IPS-15b (cell line): ENCODE measurements at regions not wholly inside any gene's neighbourhood (a gene's known extent, or its start where the extent isn't known, plus 50 kb on each side); places are given as distances from the start of the nearest gene placed in this dataset.

Experiments
- H3K27me3 ChIP-seq: one replicate; pipeline ENCODE4 v1.6.1; 2013; ENCODE audit warnings: low read length; ENCODE audit not compliant: control insufficient read depth, insufficient read depth
- H3K36me3 ChIP-seq: one replicate; pipeline ENCODE4 v1.6.1; 2013; ENCODE audit warnings: low read length; ENCODE audit not compliant: control insufficient read depth, insufficient read depth
- H3K4me1 ChIP-seq: one replicate; pipeline ENCODE4 v1.6.1; 2013; ENCODE audit warnings: mild to moderate bottlenecking, low read length; ENCODE audit not compliant: control insufficient read depth, insufficient read depth
- H3K4me3 ChIP-seq: one replicate; pipeline ENCODE4 v1.5.1; 2013; ENCODE audit warnings: low read depth, low read length
- H3K9ac ChIP-seq: one replicate; pipeline ENCODE4 v1.6.1; 2013; ENCODE audit warnings: low read depth, mild to moderate bottlenecking, low read length
- H3K9me3 ChIP-seq: one replicate; pipeline ENCODE4 v1.6.1; 2013; ENCODE audit warnings: mild to moderate bottlenecking, low read length; ENCODE audit not compliant: control insufficient read depth, insufficient read depth

DNA sequence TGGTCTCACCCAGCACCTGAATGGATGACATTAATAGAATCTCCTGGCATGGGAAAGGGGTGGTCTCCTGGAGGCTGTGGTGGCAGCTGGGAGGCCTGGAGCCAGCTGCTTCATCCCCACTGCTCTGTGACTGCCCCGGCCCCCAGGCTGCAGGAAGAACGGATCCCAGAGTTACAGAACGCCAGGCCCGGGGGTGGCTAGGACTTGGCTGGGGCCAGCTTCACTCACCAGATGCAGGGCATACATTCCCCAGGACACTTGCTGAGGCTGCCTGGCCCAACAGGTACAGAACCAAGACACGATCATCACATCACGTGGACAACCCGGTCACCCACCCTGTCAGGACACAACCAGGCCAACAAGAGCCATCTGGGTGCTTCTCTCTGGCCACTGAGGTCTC, 178.6 kb upstream of the SALL3 start:
- no peaks in the 10 kb centered on the region for H3K27me3 ChIP-seq
- H3K9ac ChIP-seq: no peak overlapping the region

DNA sequence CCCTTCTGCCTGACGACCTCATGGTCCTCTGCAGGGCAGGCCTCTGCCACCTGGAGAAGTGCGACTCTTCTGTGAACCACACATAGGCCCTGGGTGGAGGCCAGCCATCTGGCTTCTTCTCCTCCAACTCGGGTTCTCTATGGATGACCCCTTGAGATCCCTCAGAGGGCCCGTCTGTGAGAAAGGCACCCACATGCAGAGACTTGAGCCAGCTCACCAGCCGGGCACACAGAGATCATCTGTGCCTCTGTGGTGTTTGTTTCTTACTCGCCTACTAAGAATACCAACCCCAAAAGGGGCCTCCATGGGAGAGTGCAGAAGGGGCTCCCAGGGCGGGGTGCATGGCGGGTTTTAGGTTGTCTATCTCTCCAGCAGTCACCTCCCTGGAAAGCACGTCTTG, 176.5 kb upstream of the SALL3 start:
- Histone ChIP-seq H3K9me3 (no peaks in the 10 kb centered on the region), H3K4me1 (no peaks in the 10 kb centered on the region), H3K4me3 (no peak overlapping the region), H3K27me3 (no peaks in the 10 kb centered on the region), H3K36me3 (no peaks in the 10 kb centered on the region), H3K9ac (no peak overlapping the region)

More for the DNA sequence above, 178.6 kb upstream of the SALL3 start:
- no peaks in the 10 kb centered on the region for H3K4me1 ChIP-seq
- no peaks in the 10 kb centered on the region for H3K36me3 ChIP-seq
- H3K4me3 ChIP-seq: no peak overlapping the region
- H3K9me3 ChIP-seq: no peaks in the 10 kb centered on the region

DNA sequence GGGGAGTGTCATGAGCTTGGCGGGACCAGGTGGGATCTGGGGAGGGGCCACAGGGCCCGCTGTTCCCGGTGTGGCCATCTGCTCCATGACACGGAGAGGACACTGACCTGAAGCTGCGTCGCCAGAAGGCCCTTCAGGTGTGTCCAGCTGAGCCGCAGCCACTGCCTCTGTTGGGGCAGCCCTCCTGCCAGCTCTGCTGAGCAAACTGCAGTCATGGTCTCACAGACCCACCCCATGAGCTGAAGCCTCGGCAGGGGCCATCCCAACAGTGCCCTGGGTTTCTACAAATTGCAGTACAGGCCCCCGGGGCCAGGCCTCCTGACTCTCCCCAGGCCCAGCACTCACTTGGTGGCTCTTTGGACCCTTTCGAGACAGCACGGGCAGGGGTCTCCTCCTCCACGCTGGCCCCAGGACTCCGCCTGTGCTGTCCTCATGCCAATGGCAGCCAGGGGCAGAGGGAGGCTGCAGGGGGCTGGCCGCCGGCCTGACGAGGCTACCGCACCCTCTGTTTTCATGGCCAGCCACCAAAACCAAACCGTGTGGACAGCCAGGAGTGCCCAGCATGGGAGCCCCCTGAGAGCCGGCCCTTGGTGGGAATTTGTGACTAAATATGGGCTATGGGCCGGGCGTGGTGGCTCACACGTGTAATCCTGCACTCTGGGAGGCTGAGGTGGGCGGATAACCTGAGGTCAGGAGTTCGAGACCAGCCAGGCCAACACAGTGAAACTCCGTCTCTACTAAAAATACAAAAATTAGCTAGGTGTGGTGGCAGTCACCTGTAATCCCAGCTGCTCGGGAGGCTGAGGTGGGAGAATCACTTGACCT, 175.2 kb upstream of the SALL3 start:
- H3K4me1 ChIP-seq: no peaks in the 10 kb centered on the region
- H3K4me3 ChIP-seq: no peak overlapping the region
- H3K9me3 ChIP-seq: no peaks in the 10 kb centered on the region
- no peak overlapping the region for H3K9ac ChIP-seq
- no peaks in the 10 kb centered on the region for H3K27me3 ChIP-seq
- no peaks in the 10 kb centered on the region for H3K36me3 ChIP-seq

DNA sequence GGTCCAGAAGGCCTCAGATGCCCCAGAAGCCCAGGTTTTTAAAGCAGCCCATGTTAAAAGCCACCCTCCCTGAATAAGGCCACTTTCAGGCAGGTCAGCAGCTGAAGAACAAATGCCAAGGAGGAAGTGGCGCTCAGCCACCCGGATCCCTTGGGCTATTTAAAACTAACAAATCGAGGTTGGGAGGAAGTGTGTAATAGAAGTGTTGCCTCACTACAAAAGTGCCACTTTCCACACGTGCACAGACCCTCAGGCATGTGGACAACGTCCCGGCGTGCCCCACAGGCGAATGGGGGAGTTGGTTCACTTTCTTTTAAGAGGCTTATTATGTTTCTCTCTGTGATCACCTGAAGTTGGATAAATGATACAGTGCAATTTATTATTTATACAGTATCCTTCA, 173.8 kb upstream of the SALL3 start:
- H3K9me3 ChIP-seq: no peaks in the 10 kb centered on the region
- H3K9ac ChIP-seq: no peak overlapping the region
- no peaks in the 10 kb centered on the region for H3K27me3 ChIP-seq
- H3K4me3 ChIP-seq: no peak overlapping the region
- H3K4me1 ChIP-seq: no peaks in the 10 kb centered on the region
- no peaks in the 10 kb centered on the region for H3K36me3 ChIP-seq

DNA sequence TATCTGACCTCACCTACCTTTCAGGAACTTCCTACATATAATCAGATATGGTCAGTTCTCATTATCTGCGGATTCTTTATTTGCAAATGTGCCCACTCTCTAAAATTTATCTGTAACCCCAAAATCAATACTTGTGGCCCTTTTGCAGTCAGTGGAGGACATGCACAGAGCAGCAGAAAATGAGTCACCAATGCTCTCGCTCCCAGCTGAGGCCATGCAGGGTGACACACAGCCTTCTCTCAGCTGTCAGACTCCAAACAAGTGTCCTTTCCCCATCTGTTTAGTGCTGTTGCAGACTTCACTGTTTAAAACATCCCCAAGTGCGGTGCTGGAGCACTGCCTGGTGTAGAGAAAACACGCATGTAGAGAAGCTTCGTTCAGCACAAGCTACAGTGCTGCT, 171.9 kb upstream of the SALL3 start:
- no peak overlapping the region for H3K9ac ChIP-seq
- H3K36me3 ChIP-seq: no peaks in the 10 kb centered on the region
- H3K27me3 ChIP-seq: no peaks in the 10 kb centered on the region
- H3K4me1 ChIP-seq: no peaks in the 10 kb centered on the region
- H3K9me3 ChIP-seq: no peaks in the 10 kb centered on the region
- H3K4me3 ChIP-seq: no peak overlapping the region

DNA sequence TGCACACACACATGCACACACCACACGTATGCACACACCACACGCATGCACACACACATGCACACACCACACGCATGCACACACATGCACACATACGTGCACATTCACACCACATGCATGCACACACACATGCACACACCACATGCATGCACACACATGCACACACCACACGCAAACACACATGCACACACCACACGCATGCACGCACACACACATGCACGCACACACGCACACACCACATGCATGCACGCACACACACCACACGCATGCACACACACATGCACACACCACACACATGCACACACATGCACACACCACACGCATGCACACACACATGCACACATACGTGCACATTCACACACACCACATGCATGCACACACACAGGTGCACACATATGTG, 169.8 kb upstream of the SALL3 start:
- H3K9ac ChIP-seq: no peak overlapping the region
- H3K9me3 ChIP-seq: no peaks in the 10 kb centered on the region
- no peaks in the 10 kb centered on the region for H3K36me3 ChIP-seq
- peaks cover 9% of the 10 kb centered on the region for H3K4me1 ChIP-seq
- H3K4me3 ChIP-seq: no peak overlapping the region
- H3K27me3 ChIP-seq: no peaks in the 10 kb centered on the region

DNA sequence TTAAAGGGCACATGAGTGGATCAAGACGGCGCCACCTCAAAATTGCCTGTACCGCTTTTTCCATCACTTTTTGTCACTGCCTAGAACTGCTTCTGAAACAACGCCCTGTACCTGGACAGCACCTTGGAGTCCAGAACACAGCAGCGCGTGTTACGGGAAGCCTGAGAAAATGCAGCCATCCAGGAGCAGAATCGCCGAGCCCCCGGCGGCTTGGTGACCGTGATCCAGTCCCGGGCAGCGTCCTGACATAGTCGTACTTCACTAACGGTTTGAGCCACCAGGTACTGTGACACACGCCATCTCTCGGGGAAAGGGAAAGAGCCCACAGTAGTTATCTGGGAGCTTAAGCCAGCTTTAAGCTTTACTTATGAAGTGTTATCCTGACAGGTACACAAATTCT, 168.9 kb upstream of the SALL3 start:
- no peaks in the 10 kb centered on the region for H3K27me3 ChIP-seq
- no peaks in the 10 kb centered on the region for H3K9me3 ChIP-seq
- no peak overlapping the region for H3K9ac ChIP-seq
- peaks cover 9% of the 10 kb centered on the region for H3K4me1 ChIP-seq
- H3K36me3 ChIP-seq: no peaks in the 10 kb centered on the region
- no peak overlapping the region for H3K4me3 ChIP-seq

DNA sequence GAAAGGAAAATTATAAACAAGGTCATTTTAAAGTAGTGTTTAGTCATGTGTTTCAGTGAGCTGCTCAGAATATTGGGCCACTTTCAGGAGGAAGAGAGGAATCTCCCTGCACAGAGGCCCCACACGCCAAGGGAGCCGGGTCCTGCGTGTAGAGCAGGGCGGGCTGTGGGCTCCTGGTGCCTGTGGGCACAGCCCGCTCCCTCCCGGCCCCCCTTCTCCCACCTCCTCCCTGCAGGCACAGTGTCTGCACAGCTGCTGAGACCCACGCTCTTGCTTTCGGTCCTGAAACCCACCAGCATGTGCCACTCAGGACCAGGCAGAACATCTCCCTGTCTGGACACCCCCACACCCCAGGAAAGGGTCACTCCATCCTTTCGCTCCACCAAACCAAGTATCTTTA, 167.6 kb upstream of the SALL3 start:
- no peak overlapping the region for H3K4me3 ChIP-seq
- no peaks in the 10 kb centered on the region for H3K9me3 ChIP-seq
- no peak overlapping the region for H3K9ac ChIP-seq

DNA sequence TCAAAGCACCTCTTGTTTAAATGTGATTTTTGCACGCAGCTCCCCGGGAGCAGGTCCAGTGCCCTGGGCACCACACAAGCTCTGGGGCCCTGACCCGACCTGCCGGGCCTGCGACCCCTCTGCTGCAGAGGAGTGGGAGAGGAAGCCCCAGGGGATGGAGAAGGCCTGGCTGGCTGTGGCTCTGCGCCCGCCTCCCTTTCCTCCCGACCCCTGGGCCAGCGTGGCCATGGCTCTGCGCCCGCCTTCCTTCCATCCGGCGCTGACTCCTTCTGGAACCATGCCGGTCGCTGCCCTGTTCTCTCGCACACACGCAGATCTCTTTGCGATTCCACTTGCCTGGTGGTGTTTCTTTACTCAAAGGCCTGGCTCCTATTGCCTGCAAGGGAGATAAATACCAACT, 166.5 kb upstream of the SALL3 start:
- Histone ChIP-seq H3K4me3 (no peak overlapping the region), H3K9me3 (no peaks in the 10 kb centered on the region), H3K9ac (no peak overlapping the region), H3K4me1 (peaks cover 9% of the 10 kb centered on the region), H3K36me3 (no peaks in the 10 kb centered on the region), H3K27me3 (no peaks in the 10 kb centered on the region)

More for the DNA sequence above, 167.6 kb upstream of the SALL3 start:
- Histone ChIP-seq H3K36me3 (no peaks in the 10 kb centered on the region), H3K4me1 (peaks cover 9% of the 10 kb centered on the region), H3K27me3 (no peaks in the 10 kb centered on the region)

DNA sequence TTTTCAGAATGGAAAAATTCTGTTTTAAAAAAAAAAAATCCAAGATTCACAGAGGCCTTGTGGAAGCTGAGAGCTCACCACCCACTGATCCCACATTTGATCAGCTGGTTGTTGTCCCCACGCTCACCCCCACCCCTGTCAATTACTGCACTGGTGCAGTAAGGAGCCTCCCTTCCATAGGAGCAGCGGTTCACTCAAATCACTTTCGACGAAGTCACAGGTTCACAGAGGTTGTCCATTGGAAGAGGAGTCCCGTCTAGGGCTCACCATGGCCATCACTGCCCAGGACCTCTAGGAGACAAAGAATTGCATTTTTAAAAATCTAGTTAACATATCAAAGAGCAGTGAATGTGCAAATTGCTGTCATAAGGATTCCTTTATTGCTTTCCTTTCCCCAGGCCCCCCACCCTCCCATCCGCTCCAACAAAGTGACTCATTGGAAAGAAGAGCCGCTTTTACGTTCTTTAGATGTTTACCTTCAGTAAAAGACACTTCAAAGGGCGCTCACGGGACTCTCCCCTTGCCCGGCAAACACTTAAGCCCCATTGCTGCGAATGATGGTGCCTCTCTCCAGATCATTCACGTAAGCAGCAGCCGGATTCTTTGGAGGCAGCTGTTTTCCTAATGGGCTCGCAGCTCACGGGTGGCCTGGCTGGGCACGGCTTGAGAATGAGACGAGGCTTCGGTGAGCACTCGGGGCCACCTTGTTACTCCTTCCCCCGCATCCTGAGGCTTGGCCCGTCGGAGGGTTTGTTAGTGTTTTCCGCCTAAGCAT, 165.5 kb upstream of the SALL3 start:
- H3K27me3 ChIP-seq: no peaks in the 10 kb centered on the region
- H3K4me1 ChIP-seq: peaks cover 9% of the 10 kb centered on the region
- H3K4me3 ChIP-seq: peak overlapping the region; percentile 22
- H3K36me3 ChIP-seq: no peaks in the 10 kb centered on the region
- no peak overlapping the region for H3K9ac ChIP-seq
- no peaks in the 10 kb centered on the region for H3K9me3 ChIP-seq

DNA sequence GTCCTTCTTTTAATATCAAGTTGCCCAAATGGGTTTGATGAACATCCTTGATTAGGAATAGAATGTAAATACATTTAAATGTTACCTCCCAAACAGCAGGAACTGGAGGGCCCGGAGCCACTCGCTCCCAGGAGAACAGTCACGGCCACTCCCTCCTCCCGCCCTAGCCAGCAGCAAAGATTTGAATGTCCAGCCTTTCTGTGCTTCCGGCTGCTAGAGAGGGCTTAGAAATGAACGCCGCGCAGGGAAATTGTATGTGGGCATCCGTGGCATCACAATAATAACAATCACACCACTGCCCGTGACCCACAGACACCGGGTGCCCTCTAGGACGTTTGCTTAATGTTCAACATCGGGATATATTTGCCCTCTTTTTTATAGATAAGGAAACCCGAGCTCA, 164.9 kb upstream of the SALL3 start:
- Histone ChIP-seq H3K4me3 (peak overlapping the region; percentile 22), H3K9me3 (no peaks in the 10 kb centered on the region), H3K4me1 (peaks cover 9% of the 10 kb centered on the region), H3K27me3 (no peaks in the 10 kb centered on the region), H3K36me3 (no peaks in the 10 kb centered on the region), H3K9ac (no peak overlapping the region)

DNA sequence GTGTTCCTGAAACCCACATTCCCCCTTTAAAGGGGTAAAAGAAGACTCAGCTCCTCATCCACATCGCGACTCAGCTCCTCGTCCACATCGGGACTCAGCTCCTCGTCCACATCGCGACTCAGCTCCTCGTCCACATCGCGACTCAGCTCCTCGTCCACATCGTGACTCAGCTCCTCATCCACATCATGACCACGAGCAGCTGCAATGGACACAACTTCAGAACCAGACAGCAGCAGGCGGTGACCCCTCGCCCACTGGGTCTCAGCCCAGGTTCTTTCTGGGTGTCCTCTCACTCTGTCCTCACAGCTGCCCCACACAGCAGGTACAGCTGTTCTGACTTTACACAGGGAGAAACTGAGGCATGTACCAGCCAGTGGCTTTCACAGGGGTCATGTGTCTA, 163.5 kb upstream of the SALL3 start:
- Histone ChIP-seq H3K36me3 (no peaks in the 10 kb centered on the region), H3K9ac (no peak overlapping the region), H3K4me1 (peaks cover 9% of the 10 kb centered on the region), H3K4me3 (no peak overlapping the region), H3K27me3 (no peaks in the 10 kb centered on the region), H3K9me3 (no peaks in the 10 kb centered on the region)
